ENCODE measurements at regions not wholly inside any gene's neighbourhood (a gene's known extent, or its start where the extent isn't known, plus 50 kb on each side); places are given as distances from the start of the nearest gene placed in this dataset.

- TF ChIP-seq, protein P1, sequence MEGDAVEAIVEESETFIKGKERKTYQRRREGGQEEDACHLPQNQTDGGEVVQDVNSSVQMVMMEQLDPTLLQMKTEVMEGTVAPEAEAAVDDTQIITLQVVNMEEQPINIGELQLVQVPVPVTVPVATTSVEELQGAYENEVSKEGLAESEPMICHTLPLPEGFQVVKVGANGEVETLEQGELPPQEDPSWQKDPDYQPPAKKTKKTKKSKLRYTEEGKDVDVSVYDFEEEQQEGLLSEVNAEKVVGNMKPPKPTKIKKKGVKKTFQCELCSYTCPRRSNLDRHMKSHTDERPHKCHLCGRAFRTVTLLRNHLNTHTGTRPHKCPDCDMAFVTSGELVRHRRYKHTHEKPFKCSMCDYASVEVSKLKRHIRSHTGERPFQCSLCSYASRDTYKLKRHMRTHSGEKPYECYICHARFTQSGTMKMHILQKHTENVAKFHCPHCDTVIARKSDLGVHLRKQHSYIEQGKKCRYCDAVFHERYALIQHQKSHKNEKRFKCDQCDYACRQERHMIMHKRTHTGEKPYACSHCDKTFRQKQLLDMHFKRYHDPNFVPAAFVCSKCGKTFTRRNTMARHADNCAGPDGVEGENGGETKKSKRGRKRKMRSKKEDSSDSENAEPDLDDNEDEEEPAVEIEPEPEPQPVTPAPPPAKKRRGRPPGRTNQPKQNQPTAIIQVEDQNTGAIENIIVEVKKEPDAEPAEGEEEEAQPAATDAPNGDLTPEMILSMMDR (IDR thresholded peaks at IDR 0.05), result no peak
- TF ChIP-seq ZFX (IDR thresholded peaks at IDR 0.05; ENCODE audit: borderline replicate concordance), result no peak
Measured at GRCh38 chr2:185255566-185255965, 483.0 kb upstream of the FSIP2 start.

All from 22Rv1 (cell line).